Tibial artery (tissue), 4 donors: ENCODE measurements at regions not wholly inside any gene's neighbourhood (a gene's known extent, or its start where the extent isn't known, plus 50 kb on each side); places are given as distances from the start of the nearest gene placed in this dataset.
A peak's percentile ranks its signal among the peaks of the same experiment; 100 is the strongest.

Experiments used
- DNase-seq, 2 donors: peaks; one replicate each; pipeline ENCODE4 v3.0.0-alpha.2; 2019
- H3K27ac ChIP-seq, 2 donors: fragments of 200-600 bp; sonication (generic) in 1 of 2; 1 replicate in 1 of 2; 2 replicates in 1 of 2; pipeline ENCODE4 v1.5.1; 2018 to 2019; ENCODE audit warnings: mild to moderate bottlenecking in 1 of 2
- H3K27me3 ChIP-seq, 2 donors: fragments of 200-600 bp; sonication (generic) in 1 of 2; one replicate each; pipeline versions ENCODE4 v1.5.1 to v1.6.0; 2016 to 2019
- H3K36me3 ChIP-seq, 3 donors: fragments of 200-600 bp; sonication (generic) in 2 of 3; one replicate each; pipeline ENCODE4 v1.5.1; 2016 to 2019; ENCODE audit warnings: mild to moderate bottlenecking in 2 of 3
- H3K4me1 ChIP-seq, 4 donors: fragments of 200-600 bp; sonication (generic) in 2 of 4; 1 replicate in 3 of 4; 2 replicates in 1 of 4; pipeline ENCODE4 v1.5.1; 2016 to 2019
- H3K4me3 ChIP-seq, 2 donors: fragments of 200-600 bp; sonication (generic) in 1 of 2; 1 replicate in 1 of 2; 2 replicates in 1 of 2; pipeline ENCODE4 v1.5.1; 2018 to 2019; ENCODE audit warnings: mild to moderate bottlenecking in 2 of 2
- H3K9me3 ChIP-seq, 3 donors: fragments of 200-600 bp; sonication (generic) in 1 of 3; one replicate each; pipeline ENCODE4 v1.5.1; 2016 to 2019
- intact Hi-C: fragments of 100-400 bp; cut with DNase I; formaldehyde crosslinking; loops from one replicate; pipeline ENCODE4 v1.15.0; 2023; ENCODE audit warnings: low total_unique reads
- TF ChIP-seq, protein P1 (sequence below), 2 experiments: fragments of 200-600 bp in 1 of 2; fragments of 450-650 bp in 1 of 2; IDR thresholded peaks; one replicate each; pipeline ENCODE4 v1.5.1; 2017 to 2019; ENCODE audit warnings: antibody characterized with exemption in 2 of 2, mild to moderate bottlenecking in 1 of 2, moderate library complexity in 1 of 2

DNA sequence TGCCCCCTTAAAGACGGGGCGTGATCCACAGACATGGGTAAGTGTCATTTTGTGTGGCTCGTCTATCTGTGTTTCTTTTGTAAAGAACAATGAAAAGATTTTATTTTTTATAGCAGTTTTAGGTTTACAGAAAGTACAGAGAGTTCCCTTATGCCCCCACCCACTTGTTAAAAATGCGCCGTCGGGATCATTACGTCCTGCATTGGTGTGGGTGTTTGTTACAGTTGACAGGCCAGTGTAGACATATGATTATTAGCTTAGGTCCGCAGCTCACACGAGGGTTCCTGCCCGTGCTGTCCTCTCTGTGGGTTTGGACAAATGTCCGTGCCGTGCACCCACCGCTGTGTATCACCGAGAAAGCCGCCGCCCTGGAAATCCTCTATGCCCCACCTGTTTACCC, 50.5 kb downstream of the RGS12 start:
- intact Hi-C loops, result no loop called here
- H3K27me3 ChIP-seq, result no peaks in the 10 kb centered on the region
- DNase-seq, result no peak

DNA sequence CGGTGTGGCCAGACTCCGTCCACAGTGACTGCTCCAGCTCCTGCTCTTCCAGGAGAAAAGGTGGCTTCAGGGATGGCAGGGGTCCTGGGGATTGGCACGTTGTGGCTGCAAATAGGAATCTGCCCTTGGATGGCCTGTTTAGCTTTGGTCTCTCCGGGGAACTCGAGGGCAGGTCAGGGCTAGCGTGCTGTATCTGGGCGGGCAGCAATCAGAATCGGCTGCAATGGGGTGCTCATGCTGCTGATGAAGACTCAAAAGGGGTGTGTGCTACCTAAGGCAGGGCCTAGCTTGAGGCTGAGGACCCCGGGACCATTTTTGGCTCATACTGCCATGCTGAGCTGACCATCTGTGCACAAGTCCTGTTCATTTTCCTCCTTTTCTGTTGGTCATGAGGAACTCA, 51.3 kb downstream of the RGS12 start:
- Histone ChIP-seq H3K27me3 (no peaks in the 10 kb centered on the region), H3K36me3 (peaks cover 0 to 17% (median 0%) of the 10 kb centered on the region in 3 donors), H3K4me3 (no peak overlapping the region), H3K9me3 (no peaks in the 10 kb centered on the region), H3K4me1 (peaks cover 0 to 3% (median 0%) of the 10 kb centered on the region in 4 donors), H3K27ac (no peak overlapping the region)
- intact Hi-C loops, result no loop called here
- DNase-seq, result no peak
- TF ChIP-seq, protein P1, sequence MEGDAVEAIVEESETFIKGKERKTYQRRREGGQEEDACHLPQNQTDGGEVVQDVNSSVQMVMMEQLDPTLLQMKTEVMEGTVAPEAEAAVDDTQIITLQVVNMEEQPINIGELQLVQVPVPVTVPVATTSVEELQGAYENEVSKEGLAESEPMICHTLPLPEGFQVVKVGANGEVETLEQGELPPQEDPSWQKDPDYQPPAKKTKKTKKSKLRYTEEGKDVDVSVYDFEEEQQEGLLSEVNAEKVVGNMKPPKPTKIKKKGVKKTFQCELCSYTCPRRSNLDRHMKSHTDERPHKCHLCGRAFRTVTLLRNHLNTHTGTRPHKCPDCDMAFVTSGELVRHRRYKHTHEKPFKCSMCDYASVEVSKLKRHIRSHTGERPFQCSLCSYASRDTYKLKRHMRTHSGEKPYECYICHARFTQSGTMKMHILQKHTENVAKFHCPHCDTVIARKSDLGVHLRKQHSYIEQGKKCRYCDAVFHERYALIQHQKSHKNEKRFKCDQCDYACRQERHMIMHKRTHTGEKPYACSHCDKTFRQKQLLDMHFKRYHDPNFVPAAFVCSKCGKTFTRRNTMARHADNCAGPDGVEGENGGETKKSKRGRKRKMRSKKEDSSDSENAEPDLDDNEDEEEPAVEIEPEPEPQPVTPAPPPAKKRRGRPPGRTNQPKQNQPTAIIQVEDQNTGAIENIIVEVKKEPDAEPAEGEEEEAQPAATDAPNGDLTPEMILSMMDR (IDR thresholded peaks at IDR 0.05), result no peak

More for the DNA sequence above, 50.5 kb downstream of the RGS12 start:
- TF ChIP-seq, protein P1 (IDR thresholded peaks at IDR 0.05), result no peak
- H3K9me3 ChIP-seq, result no peaks in the 10 kb centered on the region
- no peak overlapping the region for H3K4me3 ChIP-seq
- H3K27ac ChIP-seq, result no peak overlapping the region
- peaks cover 0 to 17% (median 0%) of the 10 kb centered on the region in 3 donors for H3K36me3 ChIP-seq
- H3K4me1 ChIP-seq, result peaks cover 0 to 3% (median 0%) of the 10 kb centered on the region in 4 donors

DNA sequence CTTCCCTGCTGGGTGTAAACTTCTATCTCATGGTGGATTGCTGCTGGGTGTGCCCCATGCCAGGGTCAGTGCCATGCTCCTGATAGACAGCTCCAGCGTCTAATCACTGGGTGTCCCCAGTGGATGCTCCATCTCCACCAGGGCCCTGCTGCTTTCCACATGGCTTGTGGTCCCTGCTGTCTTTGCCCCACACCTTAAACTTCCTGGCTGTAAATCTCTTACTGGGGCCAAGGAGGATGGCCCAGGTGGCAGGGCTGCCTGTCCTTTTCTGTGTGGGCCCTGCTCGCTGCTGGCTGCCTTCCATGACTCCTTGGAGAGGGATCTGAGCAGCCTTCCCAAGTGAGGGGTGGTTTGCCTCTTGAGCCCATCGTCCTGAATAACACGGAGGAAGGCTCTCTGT, 51.8 kb downstream of the RGS12 start:
- Histone ChIP-seq H3K27ac (no peak overlapping the region), H3K9me3 (no peaks in the 10 kb centered on the region), H3K36me3 (peaks cover 0 to 17% (median 0%) of the 10 kb centered on the region in 3 donors), H3K4me1 (peaks cover 0 to 3% (median 0%) of the 10 kb centered on the region in 4 donors), H3K4me3 (no peak overlapping the region), H3K27me3 (no peaks in the 10 kb centered on the region)
- intact Hi-C loops, result no loop called here
- no peak for DNase-seq
- TF ChIP-seq, protein P1 (IDR thresholded peaks at IDR 0.05), result no peak

DNA sequence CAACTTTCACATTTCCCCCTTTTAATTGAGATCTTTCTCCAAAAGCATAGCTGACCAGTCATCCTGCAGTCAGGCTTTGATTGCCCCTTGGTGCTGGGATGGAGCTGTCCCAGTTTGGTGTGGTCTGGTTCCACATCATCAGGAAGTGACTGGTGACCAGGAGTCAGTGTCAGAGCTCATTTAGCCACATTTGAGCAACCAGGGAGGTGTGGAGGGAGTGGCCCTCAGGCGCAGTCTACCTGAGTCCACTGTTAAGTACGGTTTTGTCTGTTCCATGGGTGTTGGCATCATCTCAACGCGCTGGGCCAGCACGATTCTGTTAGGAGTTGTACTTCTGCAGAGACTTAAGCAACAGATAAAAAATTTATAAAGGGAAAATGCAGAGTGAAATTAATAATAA, 52.6 kb downstream of the RGS12 start:
- no peak overlapping the region for H3K27ac ChIP-seq
- H3K9me3 ChIP-seq, result no peaks in the 10 kb centered on the region
- TF ChIP-seq, protein P1 (IDR thresholded peaks at IDR 0.05), result no peak
- DNase-seq, result no peak
- intact Hi-C loops, result no loop called here
- H3K36me3 ChIP-seq, result peaks cover 0 to 17% (median 0%) of the 10 kb centered on the region in 3 donors
- no peak overlapping the region for H3K4me3 ChIP-seq
- peaks cover 0 to 3% (median 0%) of the 10 kb centered on the region in 4 donors for H3K4me1 ChIP-seq
- H3K27me3 ChIP-seq, result no peaks in the 10 kb centered on the region

DNA sequence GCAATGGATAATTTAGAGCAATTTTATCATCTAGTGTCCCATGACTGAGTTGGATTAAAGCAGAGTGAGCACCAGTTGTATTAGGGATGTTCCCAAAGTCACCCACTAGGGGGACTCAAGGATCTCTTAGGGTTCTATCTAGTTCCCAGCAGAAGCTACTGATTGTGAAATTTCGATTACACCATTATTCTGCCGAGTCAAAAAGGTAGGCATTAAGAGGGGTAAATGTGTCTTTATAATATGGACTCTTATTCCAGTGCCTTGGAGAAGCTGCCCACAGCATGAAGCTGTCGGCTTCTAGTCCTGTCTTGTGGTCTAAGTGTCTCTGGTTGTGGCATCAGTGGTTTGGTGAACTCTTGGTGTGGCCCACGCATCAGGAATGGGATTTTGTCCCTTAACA, 53.3 kb downstream of the RGS12 start:
- peaks cover 0 to 17% (median 0%) of the 10 kb centered on the region in 3 donors for H3K36me3 ChIP-seq
- H3K27ac ChIP-seq, result no peak overlapping the region
- DNase-seq, result peak in 1 of 2 donors; percentile 58
- H3K9me3 ChIP-seq, result no peaks in the 10 kb centered on the region
- H3K27me3 ChIP-seq, result no peaks in the 10 kb centered on the region
- peaks cover 0 to 3% (median 0%) of the 10 kb centered on the region in 4 donors for H3K4me1 ChIP-seq
- no peak overlapping the region for H3K4me3 ChIP-seq
- intact Hi-C loops, result loop anchor here (1.0 kb wide), 1 partner anchor 97 kb away; no protein-coding TSS in a partner anchor
- TF ChIP-seq, protein P1 (IDR thresholded peaks at IDR 0.05), result peak; percentile 89 to 94

DNA sequence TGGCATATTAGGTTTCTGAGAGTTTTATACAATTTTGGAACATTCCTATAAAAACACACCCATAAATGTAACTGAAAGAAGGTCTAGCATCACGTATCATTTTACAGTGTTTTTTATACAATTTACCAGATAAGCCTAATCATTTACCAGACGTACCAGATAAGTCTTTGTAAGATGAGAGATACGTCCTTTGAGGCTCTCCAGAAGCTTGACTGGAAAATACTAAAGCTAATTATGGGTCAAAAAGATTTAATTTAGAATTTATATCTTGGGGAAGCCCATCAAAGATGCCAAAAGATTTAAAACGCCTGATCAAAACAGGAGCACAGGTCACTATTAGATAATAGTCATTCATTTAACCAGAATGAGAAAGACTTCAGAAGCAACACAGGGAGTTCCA, 55.0 kb downstream of the RGS12 start:
- TF ChIP-seq, protein P1 (IDR thresholded peaks at IDR 0.05), result no peak
- intact Hi-C loops, result no loop called here
- Histone ChIP-seq H3K36me3 (peaks cover 0 to 17% (median 0%) of the 10 kb centered on the region in 3 donors), H3K9me3 (no peaks in the 10 kb centered on the region), H3K27me3 (no peaks in the 10 kb centered on the region), H3K27ac (no peak overlapping the region), H3K4me1 (peaks cover 0 to 3% (median 0%) of the 10 kb centered on the region in 4 donors), H3K4me3 (no peak overlapping the region)
- no peak for DNase-seq
